Dermis blood vessel endothelial cell (primary cell): ENCODE measurements at regions not wholly inside any gene's neighbourhood (a gene's known extent, or its start where the extent isn't known, plus 50 kb on each side); places are given as distances from the start of the nearest gene placed in this dataset.
"Not testable (repeated sequence)": the region's sequence is repeated elsewhere in the genome, so short reads cannot be mapped to it uniquely, and the experiment has no call there.

ENCODE experiments used
- DNase-seq: peaks from one replicate; pipeline ENCODE4 v3.0.0; 2010

GRCh38 chr11:47928426-47928825, 51.9 kb upstream of the PTPRJ start:
- DNase-seq, result no peak

- DNase-seq, result no peak
These were observed 56.1 kb upstream of the PTPRJ start for GRCh38 chr11:47924184-47924691.

GRCh38 chr11:47923667-47924066, 56.7 kb upstream of the PTPRJ start:
- DNase-seq, result no peak

GRCh38 chr11:47921080-47921555, 59.2 kb upstream of the PTPRJ start:
- not testable (repeated sequence) for DNase-seq

- DNase-seq, result peak; percentile 46
These were observed 61.4 kb upstream of the PTPRJ start for GRCh38 chr11:47918882-47919495.

- DNase-seq, result no peak
These were observed 62.0 kb upstream of the PTPRJ start for GRCh38 chr11:47918370-47918690.

- peak; percentile 42 for DNase-seq
These were observed 62.6 kb upstream of the PTPRJ start for GRCh38 chr11:47917599-47918369.

- DNase-seq, result peak; percentile 23
These were observed 64.0 kb upstream of the PTPRJ start for GRCh38 chr11:47916361-47916841.

- DNase-seq, result no peak
These were observed 64.6 kb upstream of the PTPRJ start for GRCh38 chr11:47915783-47916182.

- peak; percentile 38 for DNase-seq
These were observed 65.0 kb upstream of the PTPRJ start for GRCh38 chr11:47915374-47915773.

GRCh38 chr11:47914743-47915142, 65.6 kb upstream of the PTPRJ start:
- DNase-seq, result peak; percentile 58

- DNase-seq, result no peak
These were observed 65.5 kb upstream of the NUP160 start for GRCh38 chr11:47913529-47914244.

- no peak for DNase-seq
These were observed 64.8 kb upstream of the NUP160 start for GRCh38 chr11:47912843-47913437.

GRCh38 chr11:47911149-47911548, 63.0 kb upstream of the NUP160 start:
- DNase-seq, result no peak

- no peak for DNase-seq
These were observed 60.0 kb upstream of the NUP160 start for GRCh38 chr11:47908198-47908597.

- no peak for DNase-seq
These were observed 59.3 kb upstream of the NUP160 start for GRCh38 chr11:47907499-47907898.

- no peak for DNase-seq
These were observed 57.9 kb upstream of the NUP160 start for GRCh38 chr11:47906066-47906465.

GRCh38 chr11:47905358-47906059, 57.4 kb upstream of the NUP160 start:
- DNase-seq, result peak; percentile 96

- DNase-seq, result no peak
These were observed 56.7 kb upstream of the NUP160 start for GRCh38 chr11:47904808-47905207.

- no peak for DNase-seq
These were observed 55.9 kb upstream of the NUP160 start for GRCh38 chr11:47904048-47904447.

GRCh38 chr11:47899801-47900200, 51.7 kb upstream of the NUP160 start:
- no peak for DNase-seq
